NB4 (cell line): ENCODE measurements at regions not wholly inside any gene's neighbourhood (a gene's known extent, or its start where the extent isn't known, plus 50 kb on each side); places are given as distances from the start of the nearest gene placed in this dataset.
A peak's percentile ranks its signal among the peaks of the same experiment; 100 is the strongest.

Experiments used
- DNase-seq: peaks from one replicate; pipeline ENCODE4 v3.0.0; 2010; ENCODE audit warnings: low read depth
- H3K4me3 ChIP-seq: one replicate; pipeline ENCODE4 v1.5.1; 2011; ENCODE audit warnings: mild to moderate bottlenecking, low read depth, low read length, moderate library complexity
- MYC ChIP-seq: IDR thresholded peaks from 2 replicates; pipeline ENCODE4 v1.6.1; 2011; ENCODE audit warnings: low read depth, low read length
- POLR2A ChIP-seq: IDR thresholded peaks from 2 replicates; pipeline ENCODE4 v1.6.1; 2011; ENCODE audit warnings: mild to moderate bottlenecking; ENCODE audit not compliant: insufficient read length; ENCODE audit errors: extremely low read depth
- TF ChIP-seq, protein P1 (sequence below): IDR thresholded peaks from one replicate; pipeline ENCODE4 v1.5.1; 2012; ENCODE audit warnings: low read depth, low read length
- TF ChIP-seq, protein P2 (sequence below): IDR thresholded peaks from 2 replicates; pipeline ENCODE4 v1.6.1; 2011; ENCODE audit warnings: low read depth, low read length

DNA sequence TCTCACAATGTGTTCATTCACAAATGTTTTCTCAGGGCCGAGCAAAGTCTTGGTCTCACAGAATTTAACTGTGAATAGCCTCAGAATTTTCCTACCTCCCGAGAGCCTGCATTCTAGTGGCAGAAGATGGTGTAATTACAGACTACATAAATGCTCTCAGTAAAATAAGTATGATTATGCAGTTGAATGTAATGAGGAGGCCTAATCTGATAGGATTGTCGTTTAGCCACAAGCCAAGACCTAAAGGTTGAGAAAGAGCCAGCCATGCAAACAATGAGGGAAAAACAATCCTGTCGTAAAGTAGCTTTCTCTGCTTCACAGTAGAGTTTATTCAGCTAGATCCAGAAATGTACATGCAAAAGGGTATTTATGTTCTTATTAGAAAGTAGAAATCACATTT lies 607.8 kb upstream of the B3GALT2 start:
- DNase-seq = peak; percentile 1
- TF ChIP-seq MYC (no peak), POLR2A (no peak)
- TF ChIP-seq, protein P1, sequence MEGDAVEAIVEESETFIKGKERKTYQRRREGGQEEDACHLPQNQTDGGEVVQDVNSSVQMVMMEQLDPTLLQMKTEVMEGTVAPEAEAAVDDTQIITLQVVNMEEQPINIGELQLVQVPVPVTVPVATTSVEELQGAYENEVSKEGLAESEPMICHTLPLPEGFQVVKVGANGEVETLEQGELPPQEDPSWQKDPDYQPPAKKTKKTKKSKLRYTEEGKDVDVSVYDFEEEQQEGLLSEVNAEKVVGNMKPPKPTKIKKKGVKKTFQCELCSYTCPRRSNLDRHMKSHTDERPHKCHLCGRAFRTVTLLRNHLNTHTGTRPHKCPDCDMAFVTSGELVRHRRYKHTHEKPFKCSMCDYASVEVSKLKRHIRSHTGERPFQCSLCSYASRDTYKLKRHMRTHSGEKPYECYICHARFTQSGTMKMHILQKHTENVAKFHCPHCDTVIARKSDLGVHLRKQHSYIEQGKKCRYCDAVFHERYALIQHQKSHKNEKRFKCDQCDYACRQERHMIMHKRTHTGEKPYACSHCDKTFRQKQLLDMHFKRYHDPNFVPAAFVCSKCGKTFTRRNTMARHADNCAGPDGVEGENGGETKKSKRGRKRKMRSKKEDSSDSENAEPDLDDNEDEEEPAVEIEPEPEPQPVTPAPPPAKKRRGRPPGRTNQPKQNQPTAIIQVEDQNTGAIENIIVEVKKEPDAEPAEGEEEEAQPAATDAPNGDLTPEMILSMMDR = no peak
- TF ChIP-seq, protein P2, sequence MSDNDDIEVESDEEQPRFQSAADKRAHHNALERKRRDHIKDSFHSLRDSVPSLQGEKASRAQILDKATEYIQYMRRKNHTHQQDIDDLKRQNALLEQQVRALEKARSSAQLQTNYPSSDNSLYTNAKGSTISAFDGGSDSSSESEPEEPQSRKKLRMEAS = no peak
- no peak overlapping the region for H3K4me3 ChIP-seq

DNA sequence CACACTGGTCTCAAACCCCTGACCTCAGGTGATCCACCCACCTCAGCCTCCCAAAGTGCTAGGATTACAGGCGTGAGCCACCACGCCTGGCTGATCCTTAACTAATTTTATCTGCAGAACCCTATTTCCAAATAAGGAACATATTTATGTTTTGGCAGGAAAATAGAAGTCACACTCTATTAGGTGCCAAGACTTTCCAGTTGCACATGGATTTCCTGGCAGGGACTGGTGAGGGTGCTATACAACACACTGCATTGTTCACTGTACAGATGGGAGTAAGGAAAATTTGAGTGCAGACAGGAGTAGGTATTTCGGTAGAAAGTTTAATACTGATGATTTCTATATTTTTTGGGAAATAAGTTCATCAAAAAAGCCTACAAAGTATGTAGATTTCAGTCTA lies 605.3 kb upstream of the B3GALT2 start:
- no peak overlapping the region for H3K4me3 ChIP-seq
- DNase-seq = no peak
- TF ChIP-seq, protein P2 = no peak
- TF ChIP-seq POLR2A = no peak
- no peak for TF ChIP-seq MYC
- TF ChIP-seq, protein P1 = no peak

DNA sequence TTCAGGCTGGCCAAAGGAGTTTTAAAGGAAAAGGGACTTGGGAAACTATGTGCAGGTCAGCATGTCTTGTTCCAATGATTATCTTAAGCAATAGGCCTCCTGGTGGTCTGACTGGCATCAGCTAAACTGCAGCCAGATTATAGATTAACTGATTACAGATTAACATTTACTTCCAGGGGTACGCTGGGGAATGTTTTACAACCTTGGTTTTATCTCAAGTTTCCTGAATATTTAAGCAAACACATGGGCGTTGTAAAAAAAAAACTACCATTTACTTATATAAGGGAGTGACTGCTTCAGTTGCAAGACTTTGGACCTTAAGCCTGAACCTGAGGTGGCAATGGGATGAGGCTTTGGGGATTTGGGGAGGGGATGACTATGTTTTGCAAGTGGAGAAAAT lies 600.6 kb upstream of the B3GALT2 start:
- no peak for DNase-seq
- TF ChIP-seq POLR2A = no peak
- TF ChIP-seq MYC = no peak
- TF ChIP-seq, protein P1 = no peak
- TF ChIP-seq, protein P2 = no peak
- no peak overlapping the region for H3K4me3 ChIP-seq

DNA sequence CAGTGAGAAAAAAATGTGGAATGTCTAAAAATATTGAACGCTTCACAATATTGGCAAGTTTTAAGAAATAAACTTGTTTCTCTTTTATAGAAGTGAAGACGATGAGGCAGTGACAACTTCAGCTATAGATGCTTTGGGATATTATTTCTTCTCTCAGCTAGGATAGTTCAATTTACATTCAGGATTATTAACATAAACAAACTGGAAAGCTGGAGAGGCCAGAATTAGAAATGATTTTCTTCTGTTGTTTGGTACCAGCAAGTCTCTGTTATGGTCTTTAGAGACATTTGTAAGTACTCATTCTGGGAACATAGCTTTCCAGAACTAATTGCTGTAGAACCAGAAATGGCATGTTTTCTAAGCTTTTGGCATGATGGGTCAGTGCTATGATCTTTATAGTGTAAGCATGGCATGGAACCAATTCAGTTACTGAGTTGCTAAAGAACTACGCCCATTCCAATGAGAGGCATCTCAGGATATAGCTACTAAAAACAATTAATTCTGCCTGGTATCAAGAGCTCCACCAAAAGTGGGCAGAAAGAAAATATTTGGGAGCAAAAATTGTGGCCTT lies 599.5 kb upstream of the B3GALT2 start:
- TF ChIP-seq, protein P1 = no peak
- TF ChIP-seq POLR2A (no peak), MYC (no peak)
- TF ChIP-seq, protein P2 = no peak
- no peak overlapping the region for H3K4me3 ChIP-seq

DNA sequence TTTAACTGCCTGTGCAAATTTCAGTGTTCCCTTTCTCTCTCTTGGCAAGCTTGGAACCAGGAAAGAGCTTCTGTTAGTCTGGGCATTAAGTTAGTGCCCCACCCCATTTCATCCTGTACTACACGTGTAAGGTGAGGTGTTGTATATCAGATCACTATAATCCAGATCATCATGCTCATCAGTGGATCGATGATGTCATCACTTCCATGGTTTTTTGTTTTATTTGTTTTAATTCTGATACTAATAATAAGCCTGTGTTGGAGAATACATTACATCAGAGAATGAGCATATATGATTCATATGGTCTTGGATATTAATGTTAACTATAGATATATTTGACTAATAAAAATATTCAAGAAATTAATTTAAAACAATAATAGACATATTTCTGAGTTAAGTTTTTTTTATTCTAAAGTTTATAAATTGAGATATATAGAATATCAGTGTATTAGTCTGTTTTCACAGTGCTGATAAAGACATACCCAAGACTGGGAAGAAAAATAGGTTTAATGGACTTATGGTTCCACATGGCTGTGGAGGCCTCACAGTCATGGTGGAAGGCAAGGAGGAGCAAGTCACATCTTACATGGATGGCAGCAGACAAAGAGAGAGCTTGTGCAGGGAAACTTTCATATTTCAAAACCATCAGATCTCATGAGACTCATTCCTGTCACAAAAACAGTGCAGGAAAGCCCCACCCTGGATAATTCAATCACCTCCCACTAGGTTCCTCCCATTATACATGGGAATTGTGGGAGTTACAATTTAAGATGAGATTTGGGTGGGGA lies 588.3 kb upstream of the B3GALT2 start:
- no peak for DNase-seq
- TF ChIP-seq, protein P2 = no peak
- TF ChIP-seq, protein P1 = no peak
- no peak for TF ChIP-seq POLR2A
- no peak for TF ChIP-seq MYC
- no peak overlapping the region for H3K4me3 ChIP-seq

More for the DNA sequence above, 599.5 kb upstream of the B3GALT2 start:
- no peak for DNase-seq
